Left forelimb (tissue), 1 donor: ENCODE measurements at regions not wholly inside any gene's neighbourhood (a gene's known extent, or its start where the extent isn't known, plus 50 kb on each side); places are given as distances from the start of the nearest gene placed in this dataset.
A peak's percentile ranks its signal among the peaks of the same experiment; 100 is the strongest.

ENCODE experiments used
- DNase-seq: peaks from one replicate; pipeline ENCODE4 v3.0.0-alpha.2; 2018; ENCODE audit warnings: low spot score

DNA sequence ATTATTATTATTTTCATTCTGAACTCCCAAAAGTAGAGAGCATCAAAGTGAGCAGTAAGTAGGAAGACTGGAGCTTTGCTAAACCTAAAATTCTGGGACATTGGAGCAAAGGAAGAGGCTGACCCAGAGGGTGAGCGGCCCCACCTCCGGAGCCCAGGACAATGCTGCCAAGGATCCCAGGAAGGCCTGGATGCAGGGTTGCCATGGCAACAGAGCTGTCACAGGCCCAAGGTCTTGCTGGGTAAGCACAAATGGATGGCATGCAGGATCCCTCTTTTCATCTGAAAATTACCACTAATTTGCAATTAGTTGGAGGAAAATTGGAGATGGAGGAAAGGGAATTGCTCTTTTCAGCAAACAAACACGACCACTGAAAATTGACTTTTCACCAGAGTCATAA is 457.9 kb upstream of the CDH5 start:
- no peak for DNase-seq

DNA sequence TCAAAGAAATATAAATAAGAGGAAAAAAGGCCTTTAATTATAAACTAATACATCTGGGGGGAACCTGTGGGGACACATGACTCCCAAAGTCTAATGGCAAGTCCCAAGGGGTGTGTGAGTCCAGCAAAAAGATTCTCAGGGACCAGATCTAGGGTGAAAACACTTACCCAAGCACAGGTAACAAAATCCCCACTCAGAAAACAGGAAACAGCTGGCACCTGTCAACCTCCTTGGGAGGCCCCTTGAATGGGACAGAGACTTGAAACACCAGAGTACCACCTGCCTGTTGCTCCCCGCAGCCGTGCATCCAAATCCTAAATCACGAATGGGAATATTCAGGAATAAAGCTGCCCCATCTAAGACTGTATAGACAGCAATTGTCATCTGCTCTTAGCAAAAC is 461.2 kb upstream of the CDH5 start:
- no peak for DNase-seq

DNA sequence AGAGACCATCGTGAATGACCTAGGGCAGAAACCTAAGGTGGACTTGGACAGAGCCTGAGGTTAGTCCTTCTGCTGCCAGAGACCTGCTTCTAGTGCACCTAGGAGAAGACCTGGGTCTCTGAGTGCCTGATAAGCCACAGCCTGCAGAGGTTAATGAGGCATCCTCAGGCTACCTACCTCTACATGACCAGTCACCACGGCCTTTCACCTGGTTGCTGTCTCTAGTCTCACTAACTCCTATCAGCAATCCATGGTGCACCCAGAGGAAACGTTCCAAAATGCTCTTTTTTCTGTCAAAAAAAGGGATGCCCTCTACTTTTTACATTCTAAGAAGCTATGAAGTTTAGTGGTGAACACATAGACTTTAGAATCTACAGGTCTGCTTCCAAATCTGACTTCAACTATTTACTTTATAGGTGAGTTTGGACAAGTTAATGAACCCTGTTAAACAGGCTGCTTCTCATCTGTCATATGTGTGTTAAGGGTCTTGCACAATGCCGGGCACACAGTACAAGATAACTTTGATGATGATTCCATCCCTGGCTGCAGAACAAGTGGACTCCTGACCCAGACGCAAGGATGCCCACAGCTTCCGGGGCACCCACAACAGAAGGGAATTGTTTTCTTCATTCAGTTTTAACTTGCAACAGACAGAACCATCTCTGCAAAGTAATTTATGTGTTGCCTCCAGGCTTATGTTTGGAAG is 469.9 kb upstream of the CDH5 start:
- no peak for DNase-seq

DNA sequence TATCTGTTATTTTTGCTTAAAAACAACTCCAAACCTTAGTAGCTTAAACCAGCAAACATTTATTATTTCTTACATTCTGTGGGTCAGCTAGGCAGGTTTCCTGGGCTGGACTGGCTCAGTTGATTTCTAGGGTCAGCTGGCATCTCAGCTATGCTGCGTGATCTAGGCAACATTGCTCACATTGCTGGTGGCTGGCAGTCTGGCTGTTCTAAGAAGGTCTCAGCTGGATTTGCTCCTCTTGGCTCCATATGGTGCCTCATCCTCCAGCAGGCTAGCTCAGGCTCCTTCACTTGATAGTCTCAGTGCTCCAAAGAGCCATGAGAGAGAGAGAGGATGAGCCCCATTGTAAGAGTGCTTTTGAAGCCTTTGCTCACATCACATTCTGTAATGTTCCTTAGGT is 470.6 kb upstream of the CDH5 start:
- DNase-seq = no peak

DNA sequence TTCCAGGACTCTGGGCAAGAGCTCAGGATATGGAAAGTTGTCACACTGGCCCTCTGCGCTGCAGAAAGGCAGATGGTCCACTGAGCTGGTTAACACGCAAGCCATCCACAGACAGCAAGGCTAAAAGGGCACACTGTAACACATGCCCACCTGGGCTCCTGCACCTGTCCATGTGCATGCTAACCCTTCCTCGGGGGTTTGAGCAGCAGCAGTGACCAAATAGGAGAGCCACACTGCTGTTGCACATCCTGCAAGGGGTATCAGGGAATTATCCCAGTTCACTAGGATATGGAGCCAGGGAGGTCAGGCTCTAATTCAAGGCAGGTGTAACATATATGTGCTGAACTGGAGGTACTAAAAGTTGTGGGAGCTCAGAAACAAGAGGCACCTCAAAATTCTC is 471.0 kb upstream of the CDH5 start:
- DNase-seq = no peak

DNA sequence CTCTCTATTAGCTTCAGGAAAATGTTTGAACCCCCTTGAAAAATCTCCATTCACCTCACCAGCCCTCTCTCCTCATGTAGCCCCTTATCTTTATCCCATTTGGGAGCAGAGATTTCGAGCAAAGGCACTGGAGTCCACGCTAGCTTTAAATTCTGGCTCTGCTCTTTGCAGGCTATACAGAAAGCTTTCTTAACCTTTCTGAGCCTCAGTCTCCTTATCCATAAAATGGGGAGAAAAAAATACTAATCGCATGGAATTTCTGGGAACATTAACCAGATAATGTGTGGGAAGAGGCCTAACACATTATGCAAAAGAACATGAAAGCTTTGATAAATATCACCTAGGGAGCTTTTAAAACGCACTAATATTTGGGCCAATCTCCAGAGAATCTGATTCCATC is 476.3 kb upstream of the CDH5 start:
- DNase-seq = no peak

DNA sequence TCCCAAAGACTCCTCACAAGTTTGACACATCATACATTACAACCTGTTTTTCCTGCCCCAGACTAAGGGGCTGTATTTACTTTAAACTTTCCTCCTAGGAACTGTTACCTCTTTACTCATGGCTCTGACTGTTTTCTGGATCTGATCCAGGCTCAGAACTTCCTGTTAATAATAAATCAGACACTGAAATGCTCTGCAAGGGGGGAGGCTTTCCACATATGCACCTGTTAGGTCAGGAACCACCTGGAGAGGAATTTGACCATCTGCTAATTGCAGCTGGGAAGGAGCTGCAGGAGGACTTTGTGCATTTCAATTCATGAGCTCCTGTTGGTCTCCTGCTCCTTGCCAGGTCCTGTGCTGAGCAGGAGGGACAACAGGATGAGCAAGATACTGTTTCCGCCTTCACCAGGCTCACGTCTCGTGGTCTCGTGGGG is 476.9 kb upstream of the CDH5 start:
- DNase-seq = no peak

DNA sequence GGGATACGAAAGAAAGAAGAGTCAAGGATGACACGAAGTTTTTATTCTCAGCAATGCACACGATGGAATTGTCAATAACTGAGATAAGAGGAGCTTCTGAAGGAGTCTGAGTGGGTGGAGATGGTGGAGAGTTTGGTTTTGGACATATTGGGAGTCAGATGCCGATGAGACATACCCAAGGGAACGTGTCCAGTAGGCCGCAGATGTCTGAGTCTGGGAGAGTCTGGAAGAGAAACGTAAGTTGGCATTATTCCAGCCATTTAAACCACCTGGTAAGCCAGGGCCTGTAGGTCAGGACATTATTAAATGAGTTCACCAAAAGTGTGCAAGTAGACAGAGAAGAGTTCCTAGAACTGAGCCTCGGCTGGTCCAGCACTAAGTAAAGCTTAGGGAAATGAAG is 478.3 kb upstream of the CDH5 start:
- no peak for DNase-seq

DNA sequence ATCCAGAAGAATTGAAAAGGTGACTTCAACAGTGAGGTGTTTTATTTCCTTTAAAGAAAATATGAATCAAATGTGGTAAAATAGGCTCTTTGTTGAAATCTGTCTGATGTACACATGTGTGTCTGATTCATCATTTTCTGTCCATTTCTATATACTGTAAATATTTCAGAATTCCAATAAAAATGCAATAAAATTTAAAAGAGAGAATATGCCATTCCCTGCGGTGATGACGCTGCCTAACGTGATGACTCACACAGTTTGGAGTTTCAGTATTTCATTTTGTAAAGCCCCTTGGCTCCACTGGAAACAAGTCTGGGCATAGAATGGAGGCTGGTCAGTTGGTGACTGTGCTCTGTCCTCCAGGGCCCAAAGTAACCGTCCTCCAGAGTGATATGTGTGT is 482.5 kb upstream of the CDH5 start:
- no peak for DNase-seq

DNA sequence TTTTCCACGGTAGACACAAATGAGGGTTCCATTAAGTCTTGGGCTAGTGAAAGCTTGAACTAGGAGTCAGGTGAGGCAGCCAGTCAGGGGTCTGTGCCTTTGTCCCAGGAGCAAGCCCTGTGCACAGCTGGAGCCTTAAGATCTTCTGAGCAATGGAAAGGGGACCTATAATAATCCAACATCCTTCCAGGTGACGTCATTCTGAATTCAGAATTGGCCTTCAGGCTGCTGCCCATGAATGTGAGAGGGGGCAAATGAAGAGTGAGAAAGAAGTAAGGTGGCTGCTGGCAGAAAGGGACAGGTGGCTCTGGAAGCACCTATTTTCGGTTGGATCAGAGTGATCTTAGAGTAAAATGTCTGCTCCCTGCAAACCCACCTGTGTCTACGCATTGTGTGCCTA is 488.1 kb upstream of the CDH5 start:
- no peak for DNase-seq

DNA sequence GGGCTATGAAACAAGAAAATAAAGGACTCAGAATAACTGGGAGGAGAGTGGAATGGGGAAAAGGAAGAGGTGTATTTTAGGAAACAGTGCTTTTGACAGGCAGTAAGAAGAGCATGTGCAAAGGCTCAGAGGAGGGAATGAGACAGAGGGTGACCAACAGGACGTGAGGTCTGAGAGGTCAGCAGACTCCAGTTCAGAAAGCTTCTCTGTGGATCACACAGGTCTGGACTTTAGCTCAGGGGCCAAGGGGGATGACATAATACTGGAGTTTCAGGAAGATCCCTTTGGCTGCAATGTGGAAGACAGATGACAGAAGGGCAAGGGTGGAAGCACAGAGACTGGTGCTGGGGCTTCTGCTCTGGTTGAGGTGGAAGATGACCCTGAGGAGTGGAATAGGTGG is 489.9 kb upstream of the CDH5 start:
- no peak for DNase-seq

DNA sequence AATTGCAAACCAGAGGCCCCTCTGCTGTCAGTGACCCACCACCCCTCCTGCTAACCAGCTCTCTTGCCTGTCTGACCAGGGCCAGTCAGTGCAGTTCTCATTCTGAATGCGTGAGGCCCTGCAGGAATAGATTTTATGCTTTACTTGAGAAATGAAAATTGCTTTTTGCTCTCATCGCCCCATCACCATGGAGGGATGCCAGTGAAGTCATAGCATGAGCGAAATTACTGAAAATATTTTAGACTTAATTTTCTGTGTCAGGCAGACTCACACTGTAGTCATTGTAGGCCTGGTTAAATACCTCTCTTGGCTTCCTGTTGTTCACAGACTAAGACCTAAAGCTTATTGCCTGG is 490.5 kb upstream of the CDH5 start:
- DNase-seq = no peak

DNA sequence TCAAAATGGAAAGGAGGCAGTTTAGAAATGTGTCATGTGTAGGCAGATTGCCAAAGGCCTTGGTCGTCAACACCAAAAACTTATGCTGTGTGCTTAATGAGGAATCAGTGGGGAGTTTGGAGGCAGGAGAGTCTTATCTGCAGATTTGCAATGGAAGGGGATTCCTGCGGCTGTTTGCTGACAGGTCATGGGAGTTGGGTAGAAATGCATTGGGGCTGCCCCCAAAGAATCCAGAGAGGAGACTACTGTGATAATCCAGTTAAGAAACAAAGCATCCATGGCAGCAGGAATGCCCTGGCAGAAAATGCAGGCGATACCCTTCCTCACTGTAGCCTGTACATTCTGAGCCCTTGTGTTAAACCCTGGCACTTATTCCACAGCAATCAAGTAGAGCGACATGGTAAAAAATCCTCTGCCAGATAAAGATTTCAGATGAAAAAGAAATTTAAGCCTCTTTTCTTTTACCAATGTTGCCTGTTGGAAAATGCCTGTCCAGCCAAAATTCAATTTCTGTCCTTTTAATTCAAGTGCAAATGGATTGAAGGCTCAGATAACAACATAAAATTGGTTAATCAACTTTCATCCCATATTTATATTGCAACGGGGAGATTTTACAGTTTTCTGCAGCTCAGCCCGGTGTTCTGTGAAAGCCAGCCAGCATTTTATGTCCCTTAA is 491.0 kb upstream of the CDH5 start:
- DNase-seq = no peak

DNA sequence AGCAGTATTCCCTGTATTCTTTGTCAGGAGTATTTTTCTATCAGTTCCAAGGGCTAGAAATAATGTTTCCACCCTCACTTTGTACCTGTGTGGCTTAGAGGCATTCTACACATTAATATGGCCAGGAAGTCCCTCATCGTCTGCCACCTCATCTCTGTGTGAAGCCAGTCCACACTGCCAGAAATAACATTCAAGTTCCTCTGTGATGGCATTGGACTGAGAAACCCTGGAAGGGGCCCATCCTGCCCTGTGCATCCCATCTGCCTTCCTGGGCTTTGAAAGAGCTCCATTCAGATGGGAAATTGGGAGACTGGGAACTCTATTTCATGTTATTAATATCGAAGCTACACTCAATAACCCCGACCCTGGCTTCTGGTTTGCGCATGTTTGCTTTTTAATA is 497.2 kb upstream of the CDH5 start:
- DNase-seq = no peak

DNA sequence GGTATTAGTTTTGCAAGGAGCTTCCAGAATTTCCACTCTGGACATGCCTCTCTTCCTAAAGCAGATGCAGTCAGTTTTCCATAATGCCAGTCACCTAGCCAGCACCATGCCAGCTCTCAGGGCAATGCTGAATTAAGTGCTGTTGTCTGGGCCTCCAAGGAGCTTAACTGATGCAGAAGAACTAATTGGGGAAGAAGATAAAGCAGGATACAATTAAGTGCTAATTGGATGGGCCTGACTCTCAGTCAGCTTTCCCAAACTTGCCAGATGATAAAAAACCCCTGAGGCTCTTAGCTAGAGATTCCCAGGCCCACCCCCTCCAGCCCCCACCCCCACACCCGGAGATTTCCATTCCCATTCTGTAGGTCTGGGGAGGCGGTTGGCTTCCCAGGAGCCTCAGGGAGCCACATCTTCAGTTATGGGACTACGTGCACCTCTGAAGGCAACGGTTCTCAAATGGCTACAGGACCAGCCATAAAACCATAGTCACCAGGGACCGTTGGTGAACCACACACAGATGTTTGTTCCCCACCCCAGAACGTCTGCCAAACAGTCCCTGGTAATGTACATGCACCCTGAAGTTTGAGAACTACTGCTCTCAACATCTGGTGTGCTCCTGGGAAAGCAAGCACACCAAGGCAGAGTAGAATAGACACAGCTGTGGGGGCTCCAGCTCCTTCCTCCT is 499.1 kb upstream of the CDH5 start:
- no peak for DNase-seq

DNA sequence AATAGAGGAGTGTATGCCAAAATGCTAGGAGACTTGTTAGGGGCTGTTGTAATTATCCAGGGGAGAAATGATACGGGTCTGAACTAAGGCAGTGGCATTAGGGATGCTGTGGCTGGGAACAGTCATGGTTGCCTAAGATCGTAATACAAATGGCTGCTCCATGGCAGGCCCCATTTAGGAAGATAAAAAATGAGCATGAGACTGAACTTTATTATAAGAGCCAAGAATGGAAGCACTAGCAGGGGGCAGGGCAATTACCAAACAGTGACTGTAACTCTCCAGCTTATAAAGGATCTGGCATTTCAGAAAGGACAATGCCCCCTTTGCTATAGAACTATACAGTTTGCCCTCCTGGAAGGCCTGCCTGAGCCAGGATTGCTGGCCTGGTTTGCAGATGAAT is 503.3 kb upstream of the CDH5 start:
- DNase-seq = no peak

DNA sequence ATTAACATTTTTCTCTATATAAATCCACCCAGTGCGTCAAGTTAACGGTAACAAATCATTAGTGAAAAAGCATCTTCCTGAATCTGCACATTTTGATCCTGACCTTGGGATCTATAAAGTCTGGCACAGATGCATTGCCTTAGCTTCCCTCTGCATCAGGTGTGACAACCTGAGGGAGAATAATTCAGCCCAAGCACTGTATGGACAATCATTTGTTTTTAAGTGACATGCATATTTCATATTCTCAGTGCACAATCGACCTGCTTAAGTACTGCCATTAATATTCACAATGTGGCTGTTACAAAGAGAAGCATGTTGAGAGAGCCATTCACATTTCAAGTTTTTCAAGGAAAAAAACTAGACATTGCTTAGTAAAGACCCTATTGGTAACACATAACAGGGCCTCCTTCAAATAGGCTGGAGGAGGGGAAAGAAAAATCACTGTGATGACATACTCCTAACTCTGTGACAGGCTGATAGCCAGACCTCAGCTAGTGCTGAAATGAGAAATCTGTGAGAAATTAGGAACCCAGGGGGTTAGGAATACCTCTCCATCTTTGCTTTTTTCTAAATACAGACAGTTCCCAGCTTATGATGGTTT is 505.3 kb upstream of the CDH5 start:
- DNase-seq = no peak

DNA sequence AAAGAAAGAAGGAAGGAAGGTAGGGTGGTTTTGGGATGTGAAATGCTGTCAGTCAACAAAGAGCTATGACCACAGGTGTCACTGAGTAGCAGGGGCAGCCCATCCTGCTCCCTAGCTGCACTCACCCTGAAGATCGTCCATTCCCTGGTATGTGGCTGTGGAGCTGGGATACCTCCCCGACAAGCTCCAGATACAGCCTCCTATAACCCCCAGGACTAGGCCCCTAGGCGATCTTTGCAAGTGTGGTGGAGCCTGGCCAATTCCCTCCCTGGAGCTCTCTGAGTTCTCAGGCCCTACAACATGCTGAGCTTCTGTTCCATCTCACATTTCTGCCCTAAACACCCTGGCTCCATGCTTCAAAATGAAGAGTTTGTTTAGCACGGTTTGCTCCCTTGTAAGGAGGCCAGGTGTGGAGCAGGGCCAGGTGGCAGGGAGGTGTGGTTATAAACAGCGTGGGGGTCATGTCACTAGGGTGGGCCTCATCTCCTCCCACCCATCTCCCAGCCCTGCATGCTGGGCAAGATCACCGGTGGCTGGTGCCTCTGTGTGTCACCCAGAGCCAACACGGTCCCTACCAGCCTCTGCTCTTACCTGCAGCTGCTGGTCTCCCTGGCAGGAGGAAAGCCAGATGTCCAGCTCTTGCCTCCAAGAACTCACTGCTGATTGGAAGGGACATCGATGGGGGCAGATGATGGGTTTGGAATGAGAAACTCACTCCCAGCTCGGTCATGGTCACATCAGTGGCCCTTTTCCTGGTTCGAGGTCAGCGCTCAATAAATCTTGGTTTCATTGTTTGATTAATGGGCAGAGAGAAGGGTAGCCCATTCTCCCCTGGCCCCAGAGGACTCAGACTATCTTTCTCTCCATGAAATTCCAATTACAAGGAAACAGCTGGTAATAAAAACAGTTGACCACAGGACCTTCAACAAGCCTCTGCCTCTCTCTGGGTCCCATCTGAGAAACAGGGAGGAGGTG is 511.0 kb upstream of the CDH5 start:
- DNase-seq = peak; percentile 38

DNA sequence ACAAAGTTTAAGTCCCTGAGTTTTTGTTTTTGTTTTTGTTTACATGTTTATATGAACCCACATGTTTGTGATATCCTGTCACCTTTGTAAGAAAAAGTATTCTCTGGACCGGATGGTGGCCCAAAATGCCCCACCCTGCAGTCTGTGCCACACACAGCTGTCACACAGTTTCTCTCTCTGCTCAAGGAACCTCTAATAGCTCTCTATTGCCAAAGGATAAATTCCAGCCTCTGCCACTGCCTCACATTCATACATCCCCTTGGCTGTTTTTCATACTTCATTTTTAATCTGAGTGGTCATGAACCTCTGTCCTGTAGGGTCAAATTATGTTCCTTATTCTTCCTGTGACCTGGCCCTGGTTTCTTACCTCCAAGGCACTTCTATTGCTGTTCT is 520.3 kb upstream of the CDH5 start:
- DNase-seq = peak; percentile 36

DNA sequence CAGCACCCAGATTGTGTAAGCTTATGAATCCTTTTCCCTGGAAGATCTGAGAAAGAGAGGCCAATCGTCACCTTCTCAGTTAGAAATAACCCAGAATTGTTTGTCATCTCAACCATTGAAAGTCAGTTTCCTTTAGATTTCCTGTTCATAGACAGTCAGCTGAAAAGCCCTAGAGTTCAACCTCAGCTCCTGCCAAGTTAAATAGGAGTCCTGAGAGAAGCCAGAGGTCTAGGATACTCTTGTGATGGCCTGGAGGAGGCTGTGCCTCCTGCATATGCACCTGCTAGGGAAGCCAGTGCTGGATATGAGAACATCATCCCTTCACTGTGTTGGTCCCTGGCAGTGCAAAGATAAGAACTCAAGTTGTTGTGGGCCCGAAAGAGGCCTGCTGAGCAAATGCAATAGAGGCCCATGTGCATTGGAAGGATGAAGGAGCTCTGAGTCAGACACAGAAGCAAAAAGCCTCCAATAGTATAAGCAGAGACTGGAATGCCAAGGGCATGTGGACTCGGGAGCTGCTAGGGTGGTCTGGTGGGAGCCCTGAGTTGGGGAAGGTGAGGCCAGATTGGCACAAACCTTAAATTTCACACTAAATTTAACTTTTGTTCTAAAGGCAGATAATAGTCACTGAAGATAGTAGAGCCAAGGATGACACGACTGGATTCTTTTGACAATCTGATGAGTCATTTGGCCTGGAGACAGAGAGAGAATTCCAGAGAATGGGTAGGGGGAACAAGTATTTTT is 520.9 kb upstream of the CDH5 start:
- DNase-seq = peak; percentile 25

DNA sequence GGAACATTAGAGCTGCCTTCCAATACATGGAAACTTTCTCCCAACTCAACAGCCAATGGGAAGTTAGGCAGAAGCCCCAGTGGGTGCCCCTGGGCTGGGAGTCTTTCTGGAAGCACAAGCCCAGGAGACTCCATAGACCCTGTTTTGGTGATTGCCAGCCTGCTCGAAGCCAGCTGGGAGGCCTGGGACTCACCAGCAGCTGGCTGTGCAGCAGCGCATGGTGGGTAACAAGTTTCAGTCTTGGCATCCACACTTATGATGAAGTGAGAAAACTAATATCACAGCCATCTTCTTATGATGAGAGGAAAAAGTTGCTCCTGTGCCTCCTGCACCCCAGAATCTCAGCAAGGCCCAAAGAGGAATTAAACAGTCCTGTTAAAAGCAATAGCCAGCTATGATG is 522.5 kb upstream of the CDH5 start:
- peak; percentile 52 for DNase-seq
